ENCODE measurements at regions not wholly inside any gene's neighbourhood (a gene's known extent, or its start where the extent isn't known, plus 50 kb on each side); places are given as distances from the start of the nearest gene placed in this dataset.
"Not testable (repeated sequence)": the region's sequence is repeated elsewhere in the genome, so short reads cannot be mapped to it uniquely, and the experiment has no call there.

- TF ChIP-seq CTCF (IDR thresholded peaks at IDR 0.05; ENCODE audit: insufficient read depth, low read length, severe bottlenecking): peak; percentile 27
- FAIRE-seq (peak; percentile 40), DNase-seq (ENCODE audit: low read depth) (peak; percentile 2)
- H3K36me3 ChIP-seq (ENCODE audit: control insufficient read depth, insufficient read depth, low read length): no peaks in the 10 kb centered on the region
- H3K27me3 ChIP-seq (ENCODE audit: control insufficient read depth, insufficient read depth, low read length): no peaks in the 10 kb centered on the region
- H3K4me3 ChIP-seq (ENCODE audit: low read depth, low read length): no peak overlapping the region
Measured at GRCh38 chrX:37509349-37509748, 62.1 kb upstream of the LANCL3 start.

GRCh38 chrX:37516512-37516911, 54.9 kb upstream of the LANCL3 start:
- H3K4me3 ChIP-seq (ENCODE audit: low read depth, low read length); H3K27me3 ChIP-seq (ENCODE audit: control insufficient read depth, insufficient read depth, low read length); DNase-seq (ENCODE audit: low read depth); H3K36me3 ChIP-seq (ENCODE audit: control insufficient read depth, insufficient read depth, low read length): not testable (repeated sequence)
- FAIRE-seq: peak; percentile 98

- peak; percentile 40 for FAIRE-seq
- H3K4me3 ChIP-seq (ENCODE audit: low read depth, low read length); H3K36me3 ChIP-seq (ENCODE audit: control insufficient read depth, insufficient read depth, low read length); DNase-seq (ENCODE audit: low read depth); H3K27me3 ChIP-seq (ENCODE audit: control insufficient read depth, insufficient read depth, low read length): not testable (repeated sequence)
Measured at GRCh38 chrX:37519261-37519660, 52.2 kb upstream of the LANCL3 start.

- H3K36me3 ChIP-seq (ENCODE audit: control insufficient read depth, insufficient read depth, low read length); H3K27me3 ChIP-seq (ENCODE audit: control insufficient read depth, insufficient read depth, low read length); H3K4me3 ChIP-seq (ENCODE audit: low read depth, low read length): not testable (repeated sequence)
- FAIRE-seq (peak; percentile 99), DNase-seq (ENCODE audit: low read depth) (peak; percentile 70)
Measured at GRCh38 chrX:37520860-37521450, 50.5 kb upstream of the LANCL3 start.
